IPS-18a (cell line): ENCODE measurements at regions not wholly inside any gene's neighbourhood (a gene's known extent, or its start where the extent isn't known, plus 50 kb on each side); places are given as distances from the start of the nearest gene placed in this dataset.

ENCODE experiments used
- H3K27ac ChIP-seq: one replicate; pipeline ENCODE4 v1.5.1; 2013; ENCODE audit warnings: low read length
- H3K27me3 ChIP-seq: one replicate; pipeline ENCODE4 v1.6.1; 2013; ENCODE audit warnings: mild to moderate bottlenecking, low read length; ENCODE audit not compliant: control insufficient read depth, insufficient read depth
- H3K36me3 ChIP-seq: one replicate; pipeline ENCODE4 v1.6.1; 2013; ENCODE audit warnings: low read depth, low read length; ENCODE audit not compliant: control insufficient read depth
- H3K4me1 ChIP-seq: one replicate; pipeline ENCODE4 v1.6.1; 2013; ENCODE audit warnings: low read depth, low read length; ENCODE audit not compliant: control insufficient read depth
- H3K4me3 ChIP-seq: one replicate; pipeline ENCODE4 v1.5.1; 2013; ENCODE audit warnings: low read length
- H3K9ac ChIP-seq: one replicate; pipeline ENCODE4 v1.6.1; 2013; ENCODE audit warnings: mild to moderate bottlenecking, low read length, moderate library complexity
- H3K9me3 ChIP-seq: one replicate; pipeline ENCODE4 v1.6.1; 2013; ENCODE audit warnings: low read depth, low read length; ENCODE audit not compliant: control insufficient read depth

DNA sequence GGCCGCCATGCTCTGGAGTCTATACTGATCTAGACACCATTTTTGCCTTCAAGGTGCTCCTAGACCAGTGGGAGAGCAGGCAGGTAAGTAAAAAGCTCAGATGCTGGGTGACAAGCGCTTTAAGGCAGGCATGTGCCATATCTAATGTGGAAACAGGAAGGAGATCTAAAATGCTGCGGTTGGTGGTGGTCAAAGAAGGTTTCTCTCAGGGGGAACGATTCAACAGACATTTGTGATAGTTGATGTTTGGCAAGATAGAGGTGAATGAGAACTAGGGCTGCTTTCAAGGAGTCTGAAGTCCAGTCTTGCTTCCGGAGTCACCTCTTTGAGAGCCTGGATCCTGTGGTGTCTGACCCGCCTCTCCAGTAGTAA, 146.2 kb upstream of the KLF4 start:
- Histone ChIP-seq H3K9me3 (no peaks in the 10 kb centered on the region), H3K9ac (no peak overlapping the region), H3K4me3 (no peak overlapping the region), H3K4me1 (peaks cover 22% of the 10 kb centered on the region), H3K27ac (no peak overlapping the region), H3K27me3 (peaks cover 33% of the 10 kb centered on the region), H3K36me3 (no peaks in the 10 kb centered on the region)

DNA sequence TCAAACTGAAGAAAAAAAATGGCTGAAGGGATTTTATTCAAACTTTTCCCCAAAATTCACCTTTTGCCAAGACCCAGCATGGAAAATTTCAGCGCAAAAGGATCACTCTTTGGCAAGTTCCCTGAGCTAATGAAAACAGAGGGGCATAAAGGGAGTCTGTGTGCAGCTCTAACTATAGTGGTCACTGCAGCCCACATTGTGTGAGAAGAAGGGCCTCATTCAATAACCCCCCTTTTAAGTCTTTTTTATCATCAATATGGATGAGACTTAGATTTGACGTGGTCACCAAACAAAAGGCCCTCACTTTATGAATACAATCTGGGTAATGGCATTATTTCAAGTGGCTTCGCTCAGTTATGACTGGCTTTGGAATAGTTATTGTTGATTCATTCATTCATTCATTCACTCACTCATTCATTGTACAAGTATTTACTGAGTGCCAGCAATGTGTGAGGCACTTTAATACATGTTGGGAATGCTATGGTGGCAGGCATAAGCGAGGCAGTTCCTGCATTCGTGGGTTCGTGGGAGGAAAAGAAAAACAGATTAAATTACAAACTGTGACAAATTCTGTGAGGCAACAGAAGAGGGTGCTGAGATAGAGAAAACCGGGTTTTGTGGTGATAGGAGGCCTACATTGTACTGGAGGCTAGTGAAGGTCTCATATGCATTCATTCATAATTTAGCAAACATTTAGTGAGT, 145.7 kb upstream of the KLF4 start:
- Histone ChIP-seq H3K9me3 (no peaks in the 10 kb centered on the region), H3K4me1 (peaks cover 22% of the 10 kb centered on the region), H3K36me3 (no peaks in the 10 kb centered on the region), H3K27ac (no peak overlapping the region), H3K27me3 (peaks cover 33% of the 10 kb centered on the region), H3K4me3 (no peak overlapping the region), H3K9ac (no peak overlapping the region)

DNA sequence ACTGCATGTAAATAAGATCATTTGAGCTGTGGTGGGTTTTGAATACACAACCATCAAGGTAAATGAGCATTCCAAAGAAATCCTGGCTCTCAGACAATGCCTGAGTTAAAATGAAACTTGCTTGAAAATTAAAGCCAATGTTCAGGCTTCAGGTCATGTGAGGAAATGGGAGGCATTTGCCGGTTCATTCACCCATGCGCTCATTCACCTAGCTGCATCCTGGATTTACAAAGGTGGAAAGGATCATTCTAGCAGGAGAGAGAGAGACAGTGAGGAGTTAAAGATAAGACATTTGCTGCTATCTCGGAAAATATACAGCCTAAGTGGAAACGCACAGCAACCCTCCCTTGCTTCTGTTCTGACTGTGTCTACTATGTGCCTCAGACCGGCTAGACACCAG, 143.8 kb upstream of the KLF4 start:
- H3K9ac ChIP-seq = no peak overlapping the region
- H3K27me3 ChIP-seq = peaks cover 20% of the 10 kb centered on the region
- no peak overlapping the region for H3K4me3 ChIP-seq
- peaks cover 19% of the 10 kb centered on the region for H3K4me1 ChIP-seq
- no peak overlapping the region for H3K27ac ChIP-seq
- no peaks in the 10 kb centered on the region for H3K36me3 ChIP-seq
- H3K9me3 ChIP-seq = no peaks in the 10 kb centered on the region

GRCh38 chr9:107632661-107633060, 143.1 kb upstream of the KLF4 start:
- H3K4me1 ChIP-seq = peaks cover 18% of the 10 kb centered on the region
- peaks cover 18% of the 10 kb centered on the region for H3K27me3 ChIP-seq
- no peak overlapping the region for H3K27ac ChIP-seq
- H3K36me3 ChIP-seq = no peaks in the 10 kb centered on the region
- H3K9me3 ChIP-seq = no peaks in the 10 kb centered on the region
- no peak overlapping the region for H3K9ac ChIP-seq
- no peak overlapping the region for H3K4me3 ChIP-seq

DNA sequence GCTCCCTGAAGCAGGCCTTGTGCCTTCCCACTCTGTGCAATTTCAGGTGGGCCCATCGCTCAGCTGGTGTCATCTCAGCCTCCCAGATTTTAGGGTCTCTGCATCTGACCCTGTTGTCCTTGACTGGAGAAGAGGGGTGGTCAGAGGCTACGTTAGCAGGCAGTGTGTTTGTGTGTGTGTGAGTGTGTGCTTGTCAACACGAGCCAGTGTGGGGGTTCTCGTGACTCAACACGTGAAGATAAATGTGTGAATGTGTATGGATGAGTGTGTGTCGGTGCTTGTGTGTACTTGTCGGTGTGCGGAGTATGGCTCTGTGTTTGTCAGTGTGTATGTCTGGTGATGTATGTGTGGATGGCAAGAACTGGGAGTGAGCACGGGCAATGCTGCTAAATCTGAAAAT, 142.6 kb upstream of the KLF4 start:
- H3K27ac ChIP-seq = no peak overlapping the region
- H3K27me3 ChIP-seq = peaks cover 16% of the 10 kb centered on the region
- no peaks in the 10 kb centered on the region for H3K9me3 ChIP-seq
- H3K36me3 ChIP-seq = no peaks in the 10 kb centered on the region
- no peak overlapping the region for H3K9ac ChIP-seq
- no peak overlapping the region for H3K4me3 ChIP-seq
- peaks cover 18% of the 10 kb centered on the region for H3K4me1 ChIP-seq

- no peak overlapping the region for H3K4me3 ChIP-seq
- no peaks in the 10 kb centered on the region for H3K9me3 ChIP-seq
- H3K4me1 ChIP-seq = peaks cover 18% of the 10 kb centered on the region
- no peak overlapping the region for H3K9ac ChIP-seq
- no peak overlapping the region for H3K27ac ChIP-seq
- H3K27me3 ChIP-seq = peaks cover 12% of the 10 kb centered on the region
- H3K36me3 ChIP-seq = no peaks in the 10 kb centered on the region
These were observed 142.2 kb upstream of the KLF4 start for GRCh38 chr9:107631788-107632187.

DNA sequence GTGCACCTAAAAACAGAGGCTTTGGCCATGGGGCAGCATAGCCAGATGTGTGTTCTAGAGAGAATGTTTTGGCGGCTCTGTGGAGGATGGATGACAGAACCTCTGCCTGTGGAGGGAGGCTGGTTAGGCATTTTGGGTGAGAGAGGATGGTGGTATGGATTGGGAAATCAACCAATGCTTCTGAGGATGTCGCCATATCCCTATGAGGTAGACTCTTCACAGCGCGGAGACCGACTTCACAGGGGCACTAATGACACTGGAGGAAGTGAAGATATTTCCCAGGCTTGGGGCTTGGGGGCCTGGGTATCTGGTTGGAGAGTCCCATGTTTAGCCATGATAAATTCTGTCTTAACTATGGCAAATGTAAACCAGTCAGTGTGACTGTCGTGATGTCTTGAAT, 140.6 kb upstream of the KLF4 start:
- Histone ChIP-seq H3K9ac (no peak overlapping the region), H3K36me3 (no peaks in the 10 kb centered on the region), H3K9me3 (no peaks in the 10 kb centered on the region), H3K4me1 (peaks cover 18% of the 10 kb centered on the region), H3K27ac (no peak overlapping the region), H3K27me3 (no peaks in the 10 kb centered on the region), H3K4me3 (no peak overlapping the region)

GRCh38 chr9:107628444-107628843, 138.9 kb upstream of the KLF4 start:
- Histone ChIP-seq H3K9ac (no peak overlapping the region), H3K9me3 (no peaks in the 10 kb centered on the region), H3K4me3 (no peak overlapping the region), H3K4me1 (peaks cover 16% of the 10 kb centered on the region), H3K27ac (no peak overlapping the region), H3K27me3 (no peaks in the 10 kb centered on the region), H3K36me3 (no peaks in the 10 kb centered on the region)

DNA sequence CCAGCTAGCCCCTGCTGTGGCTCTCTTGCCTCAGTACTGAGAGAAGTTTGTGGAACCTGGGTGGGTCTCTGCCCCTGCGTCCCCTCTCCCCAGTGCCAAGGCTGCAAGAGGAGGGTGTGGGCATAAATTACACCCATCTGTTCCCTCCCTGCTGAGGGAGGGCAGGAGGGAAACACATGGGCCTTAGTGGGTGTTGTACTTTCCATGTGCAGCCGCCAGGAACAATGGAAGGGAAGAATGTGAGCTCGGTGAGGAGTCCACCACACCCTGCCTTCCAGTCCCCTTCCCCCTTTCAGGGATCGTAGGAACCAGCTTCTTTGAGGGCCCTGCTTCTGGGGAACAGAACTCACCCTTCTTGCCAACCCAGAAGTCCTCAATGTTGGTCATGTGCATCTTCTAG, 138.2 kb upstream of the KLF4 start:
- H3K27me3 ChIP-seq = no peaks in the 10 kb centered on the region
- no peak overlapping the region for H3K27ac ChIP-seq

GRCh38 chr9:107626118-107626517, 136.5 kb upstream of the KLF4 start:
- no peak overlapping the region for H3K9ac ChIP-seq
- no peaks in the 10 kb centered on the region for H3K9me3 ChIP-seq
- no peaks in the 10 kb centered on the region for H3K27me3 ChIP-seq
- no peak overlapping the region for H3K27ac ChIP-seq
- H3K4me1 ChIP-seq = no peaks in the 10 kb centered on the region
- H3K36me3 ChIP-seq = no peaks in the 10 kb centered on the region
- no peak overlapping the region for H3K4me3 ChIP-seq

More for the DNA sequence above, 138.2 kb upstream of the KLF4 start:
- Histone ChIP-seq H3K9ac (no peak overlapping the region), H3K4me3 (no peak overlapping the region), H3K4me1 (peaks cover 9% of the 10 kb centered on the region), H3K36me3 (no peaks in the 10 kb centered on the region), H3K9me3 (no peaks in the 10 kb centered on the region)

DNA sequence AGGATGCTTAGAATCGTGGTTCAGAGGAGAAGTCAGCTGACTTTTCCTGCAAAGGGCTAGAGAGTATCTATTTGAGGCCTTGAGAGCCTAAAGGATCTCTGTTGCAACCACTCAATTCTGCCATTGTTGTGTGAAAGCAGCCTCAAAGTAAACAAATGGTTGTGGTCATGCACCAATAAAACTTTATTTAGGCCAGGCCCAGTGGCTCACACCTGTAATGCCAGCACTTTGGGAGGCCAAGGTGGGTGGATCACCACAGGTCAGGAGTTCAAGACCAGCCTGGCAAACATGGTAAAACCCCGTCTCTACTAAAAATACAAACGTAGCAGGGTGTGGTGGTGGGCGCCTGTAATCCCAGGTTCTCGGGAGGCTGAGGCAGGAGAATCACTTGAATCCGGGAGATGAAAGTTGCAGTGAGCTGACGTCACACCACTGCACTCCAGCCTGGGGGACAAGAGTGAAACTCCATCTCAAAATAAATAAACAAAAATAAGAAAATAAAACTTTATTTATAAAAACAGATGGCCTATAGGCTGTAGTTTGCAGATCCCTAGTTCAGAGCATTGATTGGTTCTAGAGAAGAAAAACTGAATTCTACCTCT, 135.9 kb upstream of the KLF4 start:
- no peak overlapping the region for H3K9ac ChIP-seq
- H3K9me3 ChIP-seq = no peaks in the 10 kb centered on the region
- H3K4me1 ChIP-seq = no peaks in the 10 kb centered on the region
- H3K27me3 ChIP-seq = no peaks in the 10 kb centered on the region
- no peaks in the 10 kb centered on the region for H3K36me3 ChIP-seq
- H3K4me3 ChIP-seq = no peak overlapping the region
- H3K27ac ChIP-seq = no peak overlapping the region

DNA sequence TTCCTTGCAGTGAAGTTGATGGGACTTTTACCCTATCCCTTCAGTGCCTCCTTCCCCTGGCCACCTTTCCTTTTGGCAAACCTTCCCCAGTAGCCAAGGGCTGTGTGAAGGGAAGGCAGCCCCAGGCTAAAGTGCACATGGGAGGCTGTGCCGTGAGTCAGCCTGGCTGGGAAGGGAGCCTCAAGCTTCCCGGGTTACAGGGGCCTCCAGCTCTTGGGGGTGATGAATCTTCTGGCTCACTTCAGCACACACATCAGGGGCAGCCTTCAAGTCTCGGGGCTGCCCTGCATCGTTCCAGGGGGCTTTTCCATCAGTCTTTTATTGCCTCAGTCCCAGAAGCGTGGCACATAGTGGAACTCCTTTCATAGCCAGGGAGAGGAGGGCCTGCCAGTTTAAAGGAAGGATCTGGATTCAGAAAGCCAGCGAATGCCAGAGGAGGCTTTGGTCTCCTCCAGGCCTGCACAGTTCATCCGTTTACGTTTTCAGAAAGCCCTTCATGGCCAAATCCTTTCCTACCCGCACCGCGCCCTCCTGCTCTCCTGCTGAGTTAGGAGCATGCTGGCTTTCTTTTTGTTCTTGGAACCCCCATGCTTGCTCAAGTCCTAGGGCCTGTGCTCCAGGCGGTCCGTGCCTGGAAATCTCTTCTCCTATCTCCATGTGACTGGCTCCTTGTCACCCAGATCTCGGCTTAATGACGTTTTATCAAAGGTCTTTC, 134.8 kb upstream of the KLF4 start:
- no peaks in the 10 kb centered on the region for H3K27me3 ChIP-seq
- H3K36me3 ChIP-seq = no peaks in the 10 kb centered on the region
- H3K27ac ChIP-seq = no peak overlapping the region
- H3K4me1 ChIP-seq = no peaks in the 10 kb centered on the region
- H3K4me3 ChIP-seq = no peak overlapping the region
- no peaks in the 10 kb centered on the region for H3K9me3 ChIP-seq
- no peak overlapping the region for H3K9ac ChIP-seq
